Loucy (cell line): ENCODE measurements at regions not wholly inside any gene's neighbourhood (a gene's known extent, or its start where the extent isn't known, plus 50 kb on each side); places are given as distances from the start of the nearest gene placed in this dataset.

Experiments used
- H2AFZ ChIP-seq: fragments of 200-600 bp; sonication (generic); 2 replicates; pipeline ENCODE4 v1.6.0; 2016; ENCODE audit warnings: antibody characterized with exemption, mild to moderate bottlenecking, low read length, moderate library complexity
- H3F3A ChIP-seq: fragments of 200-600 bp; 2 replicates; pipeline ENCODE4 v1.6.0; 2016; ENCODE audit warnings: antibody characterized with exemption, low read depth, mild to moderate bottlenecking
- H3K27me3 ChIP-seq: fragments of 200-600 bp; sonication (generic); 2 replicates; pipeline ENCODE4 v1.6.1; 2014; ENCODE audit warnings: low read length, mild to moderate bottlenecking; ENCODE audit not compliant: insufficient read depth, poor library complexity, severe bottlenecking
- H3K36me3 ChIP-seq: fragments of 200-600 bp; sonication (generic); 2 replicates; pipeline ENCODE4 v1.6.1; 2016; ENCODE audit warnings: low read length; ENCODE audit not compliant: insufficient read depth
- H3K4me1 ChIP-seq: fragments of 200-600 bp; sonication (generic); 2 replicates; pipeline ENCODE4 v1.5.1; 2014; ENCODE audit warnings: low read length, mild to moderate bottlenecking; ENCODE audit not compliant: insufficient read depth, poor library complexity, severe bottlenecking
- H3K4me2 ChIP-seq: fragments of 200-600 bp; sonication (generic); 2 replicates; pipeline ENCODE4 v1.6.0; 2014; ENCODE audit warnings: antibody characterized with exemption, low read length, low read depth, mild to moderate bottlenecking; ENCODE audit not compliant: poor library complexity, severe bottlenecking
- H3K4me3 ChIP-seq: fragments of 200-600 bp; sonication (generic); 2 replicates; pipeline ENCODE4 v1.5.1; 2014; ENCODE audit warnings: low read length, mild to moderate bottlenecking, mixed read lengths; ENCODE audit not compliant: poor library complexity, severe bottlenecking
- H3K79me2 ChIP-seq: fragments of 200-600 bp; sonication (generic); 2 replicates; pipeline ENCODE4 v1.6.1; 2014; ENCODE audit warnings: low read length; ENCODE audit not compliant: insufficient read depth
- H3K9ac ChIP-seq: fragments of 200-600 bp; sonication (generic); 2 replicates; pipeline ENCODE4 v1.6.0; 2014; ENCODE audit warnings: mild to moderate bottlenecking, low read depth, low read length, moderate library complexity; ENCODE audit not compliant: poor library complexity, severe bottlenecking
- H3K9me2 ChIP-seq: fragments of 200-600 bp; sonication (generic); replicated peaks from 2 replicates; pipeline ENCODE4 v1.6.1; 2016; ENCODE audit warnings: low read depth, low read length, mixed read lengths
- H3K9me3 ChIP-seq: fragments of 200-600 bp; sonication (generic); 2 replicates; pipeline ENCODE4 v1.6.1; 2014; ENCODE audit warnings: mild to moderate bottlenecking, antibody characterized with exemption, low read length, low read depth; ENCODE audit not compliant: insufficient read depth
- H4K20me1 ChIP-seq: fragments of 200-600 bp; sonication (generic); 2 replicates; pipeline ENCODE4 v1.6.0; 2014; ENCODE audit warnings: antibody characterized with exemption, low read length, mild to moderate bottlenecking; ENCODE audit not compliant: insufficient read depth, poor library complexity, severe bottlenecking
- CTCF ChIP-seq: fragments of 200-600 bp; sonication (generic); conservative IDR thresholded peaks from 2 replicates; pipeline ENCODE4 v1.5.1; 2014; ENCODE audit warnings: mild to moderate bottlenecking, antibody characterized with exemption, low read length
- EZH2phosphoT487 ChIP-seq: fragments of 200-600 bp; IDR thresholded peaks from 2 replicates; pipeline ENCODE4 v1.6.1; 2018; ENCODE audit warnings: antibody characterized with exemption, mild to moderate bottlenecking, moderate library complexity, borderline replicate concordance

- Histone ChIP-seq H3K9ac (no peak overlapping the region), H3K9me3 (no peaks in the 10 kb centered on the region), H3F3A (no peaks in the 10 kb centered on the region), H3K9me2 (no peaks in the 10 kb centered on the region), H3K79me2 (no peaks in the 10 kb centered on the region), H3K4me1 (no peaks in the 10 kb centered on the region), H4K20me1 (no peaks in the 10 kb centered on the region), H2AFZ (no peak overlapping the region), H3K27me3 (no peaks in the 10 kb centered on the region), H3K36me3 (no peaks in the 10 kb centered on the region), H3K4me2 (no peak overlapping the region), H3K4me3 (no peak overlapping the region)
- TF ChIP-seq CTCF (no peak), EZH2phosphoT487 (no peak)
Observed at GRCh38 chr22:45107671-45108070, 56.1 kb upstream of the NUP50 start.

DNA sequence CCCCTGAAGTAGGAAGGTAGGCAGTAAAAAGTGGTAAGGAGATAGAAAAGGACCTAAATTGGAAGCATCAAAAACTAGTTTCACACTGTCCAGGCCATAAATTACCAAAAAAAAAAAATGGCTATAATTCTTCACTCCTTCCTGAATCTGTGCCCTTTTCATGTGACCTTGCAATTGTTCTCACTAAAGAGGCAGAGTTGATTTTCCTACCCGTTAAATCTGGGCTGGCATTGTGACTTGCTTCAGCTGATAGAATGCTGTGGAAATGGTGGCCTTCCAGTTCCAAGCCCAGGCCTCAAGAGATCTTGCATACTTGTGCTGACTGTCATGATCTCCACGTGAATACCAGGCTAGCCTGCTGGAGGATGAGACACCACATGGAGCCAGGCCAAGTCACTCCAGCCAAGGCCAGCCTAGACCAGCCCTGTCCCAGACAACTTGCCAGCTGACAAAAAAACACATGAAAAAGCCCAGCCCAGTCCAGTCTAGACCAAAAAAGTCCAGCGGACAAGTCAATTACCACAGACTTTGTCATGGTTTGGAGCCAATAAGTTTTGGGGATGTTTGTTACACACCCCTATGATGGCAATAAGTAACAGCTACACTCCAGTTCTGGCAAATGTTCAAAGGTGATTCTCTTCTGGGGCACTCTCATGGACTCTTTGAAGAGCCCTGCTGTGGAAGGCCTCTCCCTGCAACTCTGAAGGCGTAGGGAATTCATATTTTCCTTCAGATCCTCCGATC is 51.4 kb upstream of the NUP50 start:
- no peak overlapping the region for H3K4me2 ChIP-seq
- H3K4me3 ChIP-seq, result no peak overlapping the region
- no peaks in the 10 kb centered on the region for H3K9me2 ChIP-seq
- no peaks in the 10 kb centered on the region for H3F3A ChIP-seq
- TF ChIP-seq EZH2phosphoT487, result no peak
- no peak for TF ChIP-seq CTCF
- H3K79me2 ChIP-seq, result no peaks in the 10 kb centered on the region
- no peak overlapping the region for H3K9ac ChIP-seq
- no peak overlapping the region for H2AFZ ChIP-seq
- no peaks in the 10 kb centered on the region for H3K9me3 ChIP-seq
- no peaks in the 10 kb centered on the region for H3K36me3 ChIP-seq
- no peaks in the 10 kb centered on the region for H4K20me1 ChIP-seq
- no peaks in the 10 kb centered on the region for H3K27me3 ChIP-seq
- no peaks in the 10 kb centered on the region for H3K4me1 ChIP-seq
